ENCODE measurements at regions not wholly inside any gene's neighbourhood (a gene's known extent, or its start where the extent isn't known, plus 50 kb on each side); places are given as distances from the start of the nearest gene placed in this dataset.
A peak's percentile ranks its signal among the peaks of the same experiment; 100 is the strongest.

- DNase-seq: no peak
- CTCF ChIA-PET: no interaction called here
- peaks cover 1 to 39% (median 19%) of the 10 kb centered on the region in 5 experiments for H3K9me3 ChIP-seq (ENCODE audit: control extremely low read depth in 1 of 5, control insufficient read depth in 4 of 5, insufficient read depth in 2 of 5, low read depth in 1 of 5, low read length in 4 of 5)
- H3K27me3 ChIP-seq (replicated peaks in 2 of 5; ENCODE audit: control insufficient read depth in 4 of 5, insufficient read depth in 5 of 5, low read length in 4 of 5): no peaks in the 10 kb centered on the region
- H3K36me3 ChIP-seq (ENCODE audit: control insufficient read depth in 4 of 4, insufficient read depth in 4 of 4, low read length in 3 of 4): no peaks in the 10 kb centered on the region
- H3K4me1 ChIP-seq (ENCODE audit: control extremely low read depth in 1 of 4, control insufficient read depth in 4 of 4, insufficient read depth in 4 of 4, low read length in 3 of 4): no peaks in the 10 kb centered on the region
- no peak overlapping the region for H3K27ac ChIP-seq (ENCODE audit: insufficient read depth in 1 of 2, low read depth in 1 of 2, low read length in 2 of 2, poor library complexity in 1 of 2, severe bottlenecking in 2 of 2)
- POLR2A ChIA-PET: no interaction called here
- no peak overlapping the region for H3K4me3 ChIP-seq (ENCODE audit: control insufficient read depth in 1 of 7, extremely low read depth in 1 of 7, insufficient read depth in 4 of 7, low read depth in 2 of 7, low read length in 6 of 7)
- WGBS (ENCODE audit: insufficient coverage): 98% methylated on average over 5 of the region's 5 CpGs
Observed at GRCh38 chr6:66926060-66926459, 1219.0 kb upstream of the EYS start.

GRCh38 chr6:66913657-66914056 lies 1206.6 kb upstream of the EYS start:
- Histone ChIP-seq H3K4me3 (ENCODE audit: control insufficient read depth in 1 of 7, extremely low read depth in 1 of 7, insufficient read depth in 4 of 7, low read depth in 2 of 7, low read length in 6 of 7) (no peak overlapping the region), H3K4me1 (ENCODE audit: control extremely low read depth in 1 of 4, control insufficient read depth in 4 of 4, insufficient read depth in 4 of 4, low read length in 3 of 4) (no peaks in the 10 kb centered on the region), H3K36me3 (ENCODE audit: control insufficient read depth in 4 of 4, insufficient read depth in 4 of 4, low read length in 3 of 4) (no peaks in the 10 kb centered on the region), H3K27ac (ENCODE audit: insufficient read depth in 1 of 2, low read depth in 1 of 2, low read length in 2 of 2, poor library complexity in 1 of 2, severe bottlenecking in 2 of 2) (no peak overlapping the region), H3K9me3 (ENCODE audit: control extremely low read depth in 1 of 5, control insufficient read depth in 4 of 5, insufficient read depth in 2 of 5, low read depth in 1 of 5, low read length in 4 of 5) (no peaks in the 10 kb centered on the region), H3K27me3 (replicated peaks in 2 of 5; ENCODE audit: control insufficient read depth in 4 of 5, insufficient read depth in 5 of 5, low read length in 4 of 5) (no peaks in the 10 kb centered on the region)
- ChIA-PET POLR2A (no interaction called here), CTCF (no interaction called here)
- WGBS (ENCODE audit: insufficient coverage): no CpG with 5 or more reads among the region's 2 CpGs
- DNase-seq: no peak

- Histone ChIP-seq H3K36me3 (ENCODE audit: control insufficient read depth in 4 of 4, insufficient read depth in 4 of 4, low read length in 3 of 4) (no peaks in the 10 kb centered on the region), H3K27ac (ENCODE audit: insufficient read depth in 1 of 2, low read depth in 1 of 2, low read length in 2 of 2, poor library complexity in 1 of 2, severe bottlenecking in 2 of 2) (no peak overlapping the region), H3K9me3 (ENCODE audit: control extremely low read depth in 1 of 5, control insufficient read depth in 4 of 5, insufficient read depth in 2 of 5, low read depth in 1 of 5, low read length in 4 of 5) (peaks cover 0 to 6% (median 3%) of the 10 kb centered on the region in 5 experiments), H3K4me1 (ENCODE audit: control extremely low read depth in 1 of 4, control insufficient read depth in 4 of 4, insufficient read depth in 4 of 4, low read length in 3 of 4) (no peaks in the 10 kb centered on the region), H3K27me3 (replicated peaks in 2 of 5; ENCODE audit: control insufficient read depth in 4 of 5, insufficient read depth in 5 of 5, low read length in 4 of 5) (no peaks in the 10 kb centered on the region), H3K4me3 (ENCODE audit: control insufficient read depth in 1 of 7, extremely low read depth in 1 of 7, insufficient read depth in 4 of 7, low read depth in 2 of 7, low read length in 6 of 7) (no peak overlapping the region)
- ChIA-PET CTCF (interaction anchor here (1.5 kb wide), 1 partner anchor 26 kb away, joined by 4 read pairs; no protein-coding TSS in a partner anchor), POLR2A (no interaction called here)
- no peak for DNase-seq
- 63% methylated on average over 2 of the region's 4 CpGs for WGBS (ENCODE audit: insufficient coverage)
Observed at GRCh38 chr6:66902457-66902856, 1195.4 kb upstream of the EYS start.

DNA sequence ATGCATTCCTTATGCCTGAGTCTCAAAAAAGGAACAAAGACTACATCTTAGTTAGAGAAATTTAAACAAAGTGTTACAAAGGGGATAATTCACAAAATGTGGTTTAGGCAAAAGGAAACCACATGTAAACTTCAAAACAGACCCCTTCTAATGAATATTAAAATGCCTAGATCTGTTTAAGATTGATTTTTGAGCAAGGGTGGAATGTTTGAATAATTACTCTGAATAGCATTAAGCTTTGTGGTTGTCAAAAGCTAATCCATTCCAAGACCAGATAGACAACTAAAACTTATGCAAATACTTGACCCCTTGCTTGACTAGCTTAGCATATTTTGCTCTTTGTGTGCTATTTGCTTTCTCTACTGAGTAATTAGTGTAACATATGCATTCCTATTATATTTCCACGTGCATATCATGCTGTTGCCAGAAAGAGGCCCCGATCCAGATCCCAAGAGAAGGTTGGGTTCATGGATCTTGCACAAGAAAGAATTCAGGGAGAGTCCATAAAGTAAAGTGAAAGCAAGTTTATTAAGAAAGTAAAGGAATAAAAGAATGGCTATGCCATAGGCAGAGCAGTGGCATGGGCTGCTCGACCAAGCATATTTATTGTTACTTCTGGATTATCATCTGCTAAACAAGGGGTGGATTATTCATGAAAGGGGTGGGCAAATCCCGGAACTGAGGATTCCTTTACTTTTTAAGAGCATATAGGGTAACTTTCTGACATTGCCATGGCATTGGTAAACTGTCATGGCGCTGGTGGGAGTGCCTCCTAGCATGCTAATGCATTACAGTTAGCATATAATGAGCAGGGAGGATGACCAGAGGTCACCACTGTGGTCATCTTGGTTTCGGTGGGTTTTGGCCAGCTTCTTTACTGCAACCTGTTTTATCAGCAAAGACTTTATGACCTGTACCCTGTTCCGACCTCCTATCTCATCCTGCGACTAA lies 1193.4 kb upstream of the EYS start:
- no peak overlapping the region for H3K4me3 ChIP-seq (ENCODE audit: control insufficient read depth in 1 of 7, extremely low read depth in 1 of 7, insufficient read depth in 4 of 7, low read depth in 2 of 7, low read length in 6 of 7)
- peaks cover 0 to 12% (median 3%) of the 10 kb centered on the region in 5 experiments for H3K9me3 ChIP-seq (ENCODE audit: control extremely low read depth in 1 of 5, control insufficient read depth in 4 of 5, insufficient read depth in 2 of 5, low read depth in 1 of 5, low read length in 4 of 5)
- H3K4me1 ChIP-seq (ENCODE audit: control extremely low read depth in 1 of 4, control insufficient read depth in 4 of 4, insufficient read depth in 4 of 4, low read length in 3 of 4): no peaks in the 10 kb centered on the region
- H3K27me3 ChIP-seq (replicated peaks in 2 of 5; ENCODE audit: control insufficient read depth in 4 of 5, insufficient read depth in 5 of 5, low read length in 4 of 5): no peaks in the 10 kb centered on the region
- H3K36me3 ChIP-seq (ENCODE audit: control insufficient read depth in 4 of 4, insufficient read depth in 4 of 4, low read length in 3 of 4): no peaks in the 10 kb centered on the region
- WGBS (ENCODE audit: insufficient coverage): 90% methylated on average over 5 of the region's 8 CpGs
- ChIA-PET POLR2A (no interaction called here), CTCF (no interaction called here)
- no peak for DNase-seq
- H3K27ac ChIP-seq (ENCODE audit: insufficient read depth in 1 of 2, low read depth in 1 of 2, low read length in 2 of 2, poor library complexity in 1 of 2, severe bottlenecking in 2 of 2): no peak overlapping the region

DNA sequence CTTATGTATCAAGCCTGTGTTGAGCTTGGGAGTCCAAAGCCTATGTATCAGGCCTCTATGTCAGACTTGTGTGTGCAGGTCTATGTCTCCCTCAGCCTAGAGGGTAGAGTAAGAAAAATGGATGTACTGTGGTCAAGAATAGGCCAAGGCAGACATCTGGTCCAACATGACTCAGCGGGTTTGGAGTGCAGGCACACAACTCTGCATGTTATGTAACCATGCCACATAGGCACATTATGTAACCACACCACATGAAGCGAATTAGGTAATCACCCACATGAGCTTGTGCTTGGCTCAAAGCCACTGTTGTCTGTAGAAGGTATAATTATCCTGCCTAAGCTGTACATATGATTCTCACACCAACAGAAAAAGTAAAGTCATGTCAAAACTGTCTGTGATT lies 1190.5 kb upstream of the EYS start:
- H3K4me3 ChIP-seq (ENCODE audit: control insufficient read depth in 1 of 7, extremely low read depth in 1 of 7, insufficient read depth in 4 of 7, low read depth in 2 of 7, low read length in 6 of 7): no peak overlapping the region
- H3K36me3 ChIP-seq (ENCODE audit: control insufficient read depth in 4 of 4, insufficient read depth in 4 of 4, low read length in 3 of 4): no peaks in the 10 kb centered on the region
- DNase-seq: peak; percentile 12 to 55 (median 38)
- no peaks in the 10 kb centered on the region for H3K27me3 ChIP-seq (replicated peaks in 2 of 5; ENCODE audit: control insufficient read depth in 4 of 5, insufficient read depth in 5 of 5, low read length in 4 of 5)
- no peaks in the 10 kb centered on the region for H3K4me1 ChIP-seq (ENCODE audit: control extremely low read depth in 1 of 4, control insufficient read depth in 4 of 4, insufficient read depth in 4 of 4, low read length in 3 of 4)
- ChIA-PET CTCF (no interaction called here), POLR2A (no interaction called here)
- WGBS (ENCODE audit: insufficient coverage): 60% methylated on average over 1 of the region's 2 CpGs
- H3K27ac ChIP-seq (ENCODE audit: insufficient read depth in 1 of 2, low read depth in 1 of 2, low read length in 2 of 2, poor library complexity in 1 of 2, severe bottlenecking in 2 of 2): no peak overlapping the region
- H3K9me3 ChIP-seq (ENCODE audit: control extremely low read depth in 1 of 5, control insufficient read depth in 4 of 5, insufficient read depth in 2 of 5, low read depth in 1 of 5, low read length in 4 of 5): peaks cover 0 to 12% (median 3%) of the 10 kb centered on the region in 5 experiments

- ChIA-PET CTCF (interaction anchor here (0.5 kb wide), 1 partner anchor 533 kb away, joined by 3 read pairs; no protein-coding TSS in a partner anchor), POLR2A (no interaction called here)
- Histone ChIP-seq H3K36me3 (ENCODE audit: control insufficient read depth in 4 of 4, insufficient read depth in 4 of 4, low read length in 3 of 4) (no peaks in the 10 kb centered on the region), H3K27me3 (replicated peaks in 2 of 5; ENCODE audit: control insufficient read depth in 4 of 5, insufficient read depth in 5 of 5, low read length in 4 of 5) (no peaks in the 10 kb centered on the region), H3K27ac (ENCODE audit: insufficient read depth in 1 of 2, low read depth in 1 of 2, low read length in 2 of 2, poor library complexity in 1 of 2, severe bottlenecking in 2 of 2) (no peak overlapping the region), H3K4me3 (ENCODE audit: control insufficient read depth in 1 of 7, extremely low read depth in 1 of 7, insufficient read depth in 4 of 7, low read depth in 2 of 7, low read length in 6 of 7) (no peak overlapping the region), H3K4me1 (ENCODE audit: control extremely low read depth in 1 of 4, control insufficient read depth in 4 of 4, insufficient read depth in 4 of 4, low read length in 3 of 4) (no peaks in the 10 kb centered on the region), H3K9me3 (ENCODE audit: control extremely low read depth in 1 of 5, control insufficient read depth in 4 of 5, insufficient read depth in 2 of 5, low read depth in 1 of 5, low read length in 4 of 5) (peaks cover 0 to 12% (median 3%) of the 10 kb centered on the region in 5 experiments)
- no peak for DNase-seq
- 97% methylated on average over 4 of the region's 5 CpGs for WGBS (ENCODE audit: insufficient coverage)
Observed at GRCh38 chr6:66896415-66896814, 1189.4 kb upstream of the EYS start.

DNA sequence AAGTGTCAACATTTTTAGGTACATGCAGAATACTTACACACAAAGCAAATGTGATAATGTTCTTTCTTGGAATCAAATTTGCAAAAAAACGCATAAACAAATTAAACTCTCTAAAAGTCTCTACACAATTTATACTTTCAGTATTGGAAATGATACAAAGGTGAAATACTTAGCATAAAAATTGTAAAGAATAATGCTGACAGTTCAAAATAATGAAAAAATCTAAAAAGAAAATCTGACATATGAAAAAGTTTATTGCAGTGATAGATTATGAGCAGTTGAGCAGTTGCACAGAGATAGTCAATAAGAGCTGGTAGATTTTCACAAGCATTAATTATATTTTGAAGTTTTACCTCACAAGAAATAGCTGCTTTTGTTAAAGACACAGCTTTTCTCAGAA lies 1176.4 kb upstream of the EYS start:
- H3K9me3 ChIP-seq (ENCODE audit: control extremely low read depth in 1 of 5, control insufficient read depth in 4 of 5, insufficient read depth in 2 of 5, low read depth in 1 of 5, low read length in 4 of 5): peaks cover 0 to 12% (median 7%) of the 10 kb centered on the region in 5 experiments
- ChIA-PET CTCF (no interaction called here), POLR2A (no interaction called here)

More for the DNA sequence above, 1176.4 kb upstream of the EYS start:
- WGBS (ENCODE audit: insufficient coverage): no CpG with 5 or more reads among the region's 1 CpG
- Histone ChIP-seq H3K27me3 (replicated peaks in 2 of 5; ENCODE audit: control insufficient read depth in 4 of 5, insufficient read depth in 5 of 5, low read length in 4 of 5) (no peaks in the 10 kb centered on the region), H3K27ac (ENCODE audit: insufficient read depth in 1 of 2, low read depth in 1 of 2, low read length in 2 of 2, poor library complexity in 1 of 2, severe bottlenecking in 2 of 2) (no peak overlapping the region), H3K4me1 (ENCODE audit: control extremely low read depth in 1 of 4, control insufficient read depth in 4 of 4, insufficient read depth in 4 of 4, low read length in 3 of 4) (no peaks in the 10 kb centered on the region), H3K4me3 (ENCODE audit: control insufficient read depth in 1 of 7, extremely low read depth in 1 of 7, insufficient read depth in 4 of 7, low read depth in 2 of 7, low read length in 6 of 7) (no peak overlapping the region), H3K36me3 (ENCODE audit: control insufficient read depth in 4 of 4, insufficient read depth in 4 of 4, low read length in 3 of 4) (no peaks in the 10 kb centered on the region)
- no peak for DNase-seq

Measured in common myeloid progenitor, CD34-positive (primary cell).